Left lung (tissue), 4 donors: ENCODE measurements at regions not wholly inside any gene's neighbourhood (a gene's known extent, or its start where the extent isn't known, plus 50 kb on each side); places are given as distances from the start of the nearest gene placed in this dataset.

Experiments
- ATAC-seq: fragments of 200-7000 bp; cut with Tn5 transposase; one replicate; pipeline ENCODE4 v1.9.1; 2020; ENCODE audit warnings: moderate library complexity
- DNase-seq, 4 donors: peaks; one replicate each; pipeline ENCODE4 v3.0.0-alpha.2; 2013 to 2020
- H3K27ac ChIP-seq, 2 donors: fragments of 200-600 bp; sonication (generic) in 1 of 2; one replicate each; pipeline versions ENCODE4 v1.5.0 to v1.8.0; 2020 to 2021
- H3K27me3 ChIP-seq, 2 donors: fragments of 200-600 bp; sonication (generic) in 1 of 2; one replicate each; pipeline versions ENCODE4 v1.5.0 to v1.8.0; 2020 to 2021
- H3K36me3 ChIP-seq, 2 donors: fragments of 200-600 bp; sonication (generic) in 1 of 2; one replicate each; pipeline versions ENCODE4 v1.5.0 to v1.8.0; 2020 to 2021
- H3K4me1 ChIP-seq, 2 donors: fragments of 200-600 bp; one replicate each; pipeline ENCODE4 v1.8.0; 2021
- H3K4me3 ChIP-seq, 2 donors: fragments of 200-600 bp; sonication (generic) in 1 of 2; one replicate each; pipeline versions ENCODE4 v1.5.0 to v1.8.0; 2020 to 2021; ENCODE audit warnings: mild to moderate bottlenecking in 1 of 2
- H3K9me3 ChIP-seq, 2 donors: fragments of 200-600 bp; sonication (generic) in 1 of 2; one replicate each; pipeline versions ENCODE4 v1.5.0 to v1.8.0; 2020 to 2021
- intact Hi-C, 2 donors: fragments of 100-400 bp; cut with DNase I; formaldehyde crosslinking; loops; one replicate each; pipeline versions ENCODE4 v1.11.2 to v1.14.2; 2022
- TF ChIP-seq, protein P1 (sequence below), 2 donors: fragments of 200-600 bp; sonication (generic) in 1 of 2; IDR thresholded peaks; one replicate each; pipeline versions ENCODE4 v1.5.0 to v1.8.0; 2021; ENCODE audit warnings: antibody characterized with exemption in 2 of 2
- donor health status: DM: no; HTN: yes; CAD: no.
- donor health status: DM: no; HTN: no; CAD: no.

DNA sequence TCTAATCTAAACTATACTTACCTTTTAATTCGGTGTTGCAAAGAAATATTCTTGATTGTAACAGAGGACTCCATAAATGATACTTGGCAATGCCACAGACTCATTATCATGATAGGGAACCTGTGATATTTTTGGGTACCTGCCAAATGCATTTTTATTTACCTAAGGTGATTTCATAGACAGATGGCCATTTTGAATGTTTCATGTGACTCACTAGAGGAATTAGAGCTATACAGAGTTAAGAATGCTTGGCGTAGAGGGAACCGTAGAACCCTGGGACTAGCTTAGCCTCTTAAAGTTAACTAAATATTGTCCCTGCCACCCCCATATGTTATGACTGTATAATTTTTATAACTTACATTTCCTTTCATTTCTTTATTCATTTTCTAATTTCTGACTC, 136.1 kb downstream of the DISP1 start:
- no peaks in the 10 kb centered on the region for H3K4me1 ChIP-seq
- no peak overlapping the region for H3K4me3 ChIP-seq
- ATAC-seq: peak; percentile 48
- H3K27me3 ChIP-seq: no peaks in the 10 kb centered on the region
- TF ChIP-seq, protein P1, sequence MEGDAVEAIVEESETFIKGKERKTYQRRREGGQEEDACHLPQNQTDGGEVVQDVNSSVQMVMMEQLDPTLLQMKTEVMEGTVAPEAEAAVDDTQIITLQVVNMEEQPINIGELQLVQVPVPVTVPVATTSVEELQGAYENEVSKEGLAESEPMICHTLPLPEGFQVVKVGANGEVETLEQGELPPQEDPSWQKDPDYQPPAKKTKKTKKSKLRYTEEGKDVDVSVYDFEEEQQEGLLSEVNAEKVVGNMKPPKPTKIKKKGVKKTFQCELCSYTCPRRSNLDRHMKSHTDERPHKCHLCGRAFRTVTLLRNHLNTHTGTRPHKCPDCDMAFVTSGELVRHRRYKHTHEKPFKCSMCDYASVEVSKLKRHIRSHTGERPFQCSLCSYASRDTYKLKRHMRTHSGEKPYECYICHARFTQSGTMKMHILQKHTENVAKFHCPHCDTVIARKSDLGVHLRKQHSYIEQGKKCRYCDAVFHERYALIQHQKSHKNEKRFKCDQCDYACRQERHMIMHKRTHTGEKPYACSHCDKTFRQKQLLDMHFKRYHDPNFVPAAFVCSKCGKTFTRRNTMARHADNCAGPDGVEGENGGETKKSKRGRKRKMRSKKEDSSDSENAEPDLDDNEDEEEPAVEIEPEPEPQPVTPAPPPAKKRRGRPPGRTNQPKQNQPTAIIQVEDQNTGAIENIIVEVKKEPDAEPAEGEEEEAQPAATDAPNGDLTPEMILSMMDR (IDR thresholded peaks at IDR 0.05): no peak
- H3K27ac ChIP-seq: no peak overlapping the region
- H3K36me3 ChIP-seq: no peaks in the 10 kb centered on the region
- intact Hi-C loops: no loop called here
- DNase-seq: no peak
- H3K9me3 ChIP-seq: no peaks in the 10 kb centered on the region

DNA sequence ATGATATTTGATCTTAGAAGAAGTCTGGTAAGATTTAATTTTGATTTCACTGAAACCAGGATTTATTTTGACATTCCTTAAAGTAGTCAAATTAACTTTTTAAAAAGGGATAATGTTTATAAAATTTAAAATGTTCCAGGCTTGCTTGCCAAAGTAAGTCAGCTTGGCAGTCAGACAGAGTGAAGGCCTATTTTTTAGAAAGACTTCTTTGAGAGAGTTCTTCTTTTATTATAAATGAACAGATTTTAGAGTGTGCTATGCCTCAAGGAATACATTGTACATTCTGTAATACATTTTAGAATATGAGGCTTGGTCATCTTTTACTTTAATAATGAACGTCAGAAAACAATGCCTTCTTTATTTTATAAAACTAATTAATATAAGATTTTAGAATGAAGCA, 138.7 kb downstream of the DISP1 start:
- no peaks in the 10 kb centered on the region for H3K4me1 ChIP-seq
- no peak for ATAC-seq
- DNase-seq: no peak
- no peak overlapping the region for H3K4me3 ChIP-seq
- H3K27ac ChIP-seq: peak overlapping the region; percentile 11 to 37
- intact Hi-C loops: no loop called here
- H3K36me3 ChIP-seq: no peaks in the 10 kb centered on the region
- TF ChIP-seq, protein P1 (IDR thresholded peaks at IDR 0.05): no peak
- H3K27me3 ChIP-seq: no peaks in the 10 kb centered on the region
- no peaks in the 10 kb centered on the region for H3K9me3 ChIP-seq

DNA sequence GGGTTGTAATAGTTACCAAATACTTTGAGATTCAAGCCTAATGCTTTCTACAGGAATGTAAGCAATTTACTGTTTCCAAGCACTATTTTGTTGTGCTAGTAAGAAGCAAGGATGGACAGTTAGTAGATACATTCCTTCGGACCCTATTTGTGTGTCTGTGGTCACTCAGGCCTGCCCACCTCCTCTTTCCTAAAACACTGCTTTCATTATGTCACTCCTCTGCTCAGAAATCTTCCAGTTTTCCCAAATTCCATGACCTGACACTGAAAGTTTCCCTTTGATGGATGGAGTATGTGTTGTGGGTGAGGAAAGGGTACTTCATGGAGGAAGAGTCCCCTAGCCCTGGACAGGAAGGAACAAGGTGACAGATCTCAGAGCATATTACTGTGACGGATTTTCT, 141.1 kb downstream of the DISP1 start:
- no peaks in the 10 kb centered on the region for H3K4me1 ChIP-seq
- TF ChIP-seq, protein P1 (IDR thresholded peaks at IDR 0.05): no peak
- no peak for DNase-seq
- no peak for ATAC-seq
- no peaks in the 10 kb centered on the region for H3K9me3 ChIP-seq
- H3K36me3 ChIP-seq: no peaks in the 10 kb centered on the region
- H3K4me3 ChIP-seq: no peak overlapping the region
- H3K27me3 ChIP-seq: no peaks in the 10 kb centered on the region
- intact Hi-C loops: no loop called here
- no peak overlapping the region for H3K27ac ChIP-seq

DNA sequence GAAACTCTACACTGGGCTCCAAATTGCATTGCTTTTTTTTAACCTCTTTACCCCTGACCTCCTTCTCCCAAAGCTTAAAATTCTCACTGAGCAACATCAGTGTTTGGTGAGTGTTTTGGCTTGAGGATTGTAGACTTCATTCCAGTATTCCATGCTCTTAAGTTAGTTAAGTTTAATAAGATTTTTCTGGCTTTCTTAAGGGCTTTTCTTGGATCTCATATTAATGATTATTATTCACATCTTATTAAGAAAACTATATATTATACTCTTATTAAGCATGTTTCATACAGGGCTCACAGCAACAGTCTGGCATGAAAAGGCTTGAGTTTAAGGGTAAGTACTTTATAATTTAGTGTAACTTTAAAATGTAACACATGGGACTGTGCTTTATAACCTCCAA, 141.8 kb downstream of the DISP1 start:
- ATAC-seq (no peak), DNase-seq (peak in 2 of 4 donors; percentile 50 to 62)
- intact Hi-C loops: no loop called here
- Histone ChIP-seq H3K4me3 (no peak overlapping the region), H3K27me3 (no peaks in the 10 kb centered on the region), H3K27ac (no peak overlapping the region), H3K4me1 (no peaks in the 10 kb centered on the region), H3K36me3 (no peaks in the 10 kb centered on the region), H3K9me3 (no peaks in the 10 kb centered on the region)
- TF ChIP-seq, protein P1 (IDR thresholded peaks at IDR 0.05): no peak

DNA sequence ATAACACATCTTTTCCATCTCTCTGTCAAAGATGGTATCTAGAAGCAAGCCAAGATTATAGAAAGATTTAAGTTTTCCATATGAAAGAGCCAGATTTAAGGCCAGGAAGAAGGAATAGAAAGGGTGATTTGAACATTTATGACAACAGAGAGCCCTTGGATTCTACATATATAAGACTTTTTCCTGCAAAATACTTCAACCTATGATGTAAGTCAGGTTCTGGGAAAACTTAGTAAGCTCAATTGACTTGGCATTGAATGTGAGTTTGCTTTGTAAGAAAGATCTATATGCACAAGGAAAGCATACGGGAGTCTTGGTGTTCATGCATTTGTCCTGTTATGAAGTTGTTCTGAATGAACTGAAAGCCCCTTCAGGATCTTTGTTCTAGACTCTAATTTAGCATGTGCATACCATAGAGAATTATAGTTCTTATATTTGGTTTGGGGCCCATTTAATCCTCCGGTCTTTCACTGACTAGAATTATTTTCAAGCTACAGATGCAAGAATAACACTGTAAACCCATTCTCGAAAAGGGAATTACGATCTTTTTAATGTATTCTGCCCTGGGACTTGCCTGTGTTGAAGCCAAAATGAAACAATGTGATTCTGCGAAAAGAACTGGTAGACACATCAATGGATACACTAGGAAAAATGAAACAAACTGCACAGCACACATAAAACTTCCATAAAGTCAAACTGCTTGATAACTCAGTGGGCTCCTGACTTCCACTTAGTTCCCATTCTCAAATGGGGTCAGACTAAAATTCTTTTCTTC, 152.8 kb downstream of the DISP1 start:
- TF ChIP-seq, protein P1 (IDR thresholded peaks at IDR 0.05): no peak
- Histone ChIP-seq H3K27me3 (no peaks in the 10 kb centered on the region), H3K27ac (no peak overlapping the region), H3K4me1 (no peaks in the 10 kb centered on the region), H3K4me3 (no peak overlapping the region), H3K36me3 (no peaks in the 10 kb centered on the region), H3K9me3 (no peaks in the 10 kb centered on the region)
- intact Hi-C loops: no loop called here
- no peak for ATAC-seq
- DNase-seq: no peak
